NCI-H748 treated with DMSO at 0.1 percent for 48 hours (cell line): ENCODE measurements at regions not wholly inside any gene's neighbourhood (a gene's known extent, or its start where the extent isn't known, plus 50 kb on each side); places are given as distances from the start of the nearest gene placed in this dataset.

Experiments
- DNase-seq: peaks from one replicate; lab custom pipeline; 2025; lab: John Stamatoyannopoulos, UW

DNA sequence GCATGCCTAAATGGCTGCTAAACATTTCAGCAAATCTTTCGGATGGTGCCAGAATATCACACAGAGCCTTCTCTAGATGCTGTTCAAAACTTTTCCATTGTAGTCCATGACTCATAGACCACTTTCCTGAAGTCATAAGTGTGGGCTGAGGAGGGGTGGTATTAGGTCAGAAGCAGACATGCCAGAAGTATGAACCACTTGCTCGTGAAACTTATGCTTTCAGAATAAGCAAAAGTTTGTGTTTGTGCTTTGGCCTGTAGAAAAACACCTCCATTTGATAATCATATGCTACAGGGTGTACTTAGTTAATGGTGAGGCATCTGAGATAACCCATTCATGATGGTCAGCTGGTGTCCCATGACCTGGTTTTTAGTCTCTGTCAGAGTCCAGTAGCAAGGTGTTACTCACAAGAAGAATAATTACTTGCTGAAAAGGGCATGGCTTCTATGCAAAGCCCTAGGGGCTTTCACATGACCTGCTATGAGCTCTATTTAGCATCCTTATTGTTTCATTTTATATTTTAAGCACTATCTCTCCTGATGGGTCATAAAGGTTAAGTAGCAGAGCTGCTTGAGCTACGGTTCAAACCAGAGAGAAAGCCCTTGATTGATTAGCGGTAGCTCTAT, 183.1 kb upstream of the IVNS1ABP start:
- no peak for DNase-seq

DNA sequence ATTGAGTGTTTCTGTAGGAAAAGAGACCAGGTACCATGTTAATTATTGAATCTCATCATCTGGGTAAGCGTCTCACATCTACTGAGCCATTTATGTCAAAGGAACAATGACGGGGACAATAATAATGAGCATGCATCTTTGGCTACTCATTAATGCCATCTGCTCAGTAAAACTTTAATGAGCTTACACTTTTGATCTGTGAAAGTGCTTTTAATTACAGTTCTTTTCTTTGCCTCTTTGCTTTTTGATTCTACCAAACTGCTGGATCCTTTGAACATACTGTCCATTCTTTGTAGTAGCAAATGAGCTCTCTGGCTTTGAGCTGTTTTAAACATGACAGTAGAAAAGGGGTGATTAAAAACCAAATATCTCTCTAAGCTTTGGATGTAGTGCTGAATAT, 181.2 kb upstream of the IVNS1ABP start:
- DNase-seq, result no peak

DNA sequence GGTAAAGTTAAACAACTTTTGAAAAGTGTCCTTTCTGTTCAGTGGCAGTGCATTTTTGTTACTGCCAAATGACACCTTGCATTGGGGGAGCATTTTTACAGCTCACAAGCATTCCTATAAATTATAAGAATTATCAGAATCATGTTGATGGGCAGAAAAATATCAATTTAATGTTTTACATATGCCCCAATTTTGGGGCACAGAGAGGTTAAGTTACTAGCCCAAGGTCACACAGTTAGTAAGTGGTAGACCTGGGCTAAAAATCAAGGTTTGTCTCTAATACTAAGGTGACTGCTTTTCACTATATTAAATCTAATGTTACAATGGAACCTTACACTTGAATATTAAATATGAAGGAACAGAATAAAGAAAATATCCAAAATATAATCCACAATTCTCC, 180.1 kb upstream of the IVNS1ABP start:
- DNase-seq, result no peak

DNA sequence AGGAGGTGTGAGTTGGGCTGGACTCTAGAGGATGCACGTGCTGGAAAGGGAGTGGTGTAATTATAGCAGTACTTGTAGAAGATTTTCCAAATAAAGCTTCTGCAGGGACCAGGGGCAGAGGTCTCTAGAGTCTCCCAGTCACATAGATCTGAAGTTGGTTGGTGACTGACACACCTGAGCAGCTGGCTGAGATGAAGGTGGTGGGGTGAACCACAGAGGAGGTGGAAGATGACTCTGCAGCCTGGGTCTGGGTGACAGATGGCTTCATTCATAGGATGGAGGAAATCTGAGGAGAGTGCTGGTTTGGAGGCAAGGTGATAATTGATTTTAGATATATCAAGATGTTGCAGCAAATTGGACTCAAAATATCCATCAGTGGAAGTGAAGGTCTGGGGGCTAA, 178.9 kb upstream of the IVNS1ABP start:
- no peak for DNase-seq

DNA sequence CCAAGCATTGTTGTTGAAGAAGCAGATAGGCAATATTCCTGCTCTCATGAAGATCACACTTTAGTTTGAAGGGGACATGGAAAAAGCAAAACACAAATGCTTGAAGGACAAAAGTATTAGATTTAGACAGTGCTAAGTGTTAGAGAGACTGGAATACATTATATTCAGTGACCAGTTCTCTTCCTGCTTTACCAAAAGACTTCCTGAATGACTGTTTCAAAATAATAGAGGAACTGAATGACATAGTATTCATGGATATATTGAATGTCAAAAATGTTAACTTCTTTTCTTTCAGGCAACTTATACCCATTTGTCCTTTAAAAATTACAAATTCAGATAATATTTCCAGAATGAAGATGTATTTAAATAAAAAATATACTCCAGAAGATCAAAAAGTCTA, 178.0 kb upstream of the IVNS1ABP start:
- no peak for DNase-seq

DNA sequence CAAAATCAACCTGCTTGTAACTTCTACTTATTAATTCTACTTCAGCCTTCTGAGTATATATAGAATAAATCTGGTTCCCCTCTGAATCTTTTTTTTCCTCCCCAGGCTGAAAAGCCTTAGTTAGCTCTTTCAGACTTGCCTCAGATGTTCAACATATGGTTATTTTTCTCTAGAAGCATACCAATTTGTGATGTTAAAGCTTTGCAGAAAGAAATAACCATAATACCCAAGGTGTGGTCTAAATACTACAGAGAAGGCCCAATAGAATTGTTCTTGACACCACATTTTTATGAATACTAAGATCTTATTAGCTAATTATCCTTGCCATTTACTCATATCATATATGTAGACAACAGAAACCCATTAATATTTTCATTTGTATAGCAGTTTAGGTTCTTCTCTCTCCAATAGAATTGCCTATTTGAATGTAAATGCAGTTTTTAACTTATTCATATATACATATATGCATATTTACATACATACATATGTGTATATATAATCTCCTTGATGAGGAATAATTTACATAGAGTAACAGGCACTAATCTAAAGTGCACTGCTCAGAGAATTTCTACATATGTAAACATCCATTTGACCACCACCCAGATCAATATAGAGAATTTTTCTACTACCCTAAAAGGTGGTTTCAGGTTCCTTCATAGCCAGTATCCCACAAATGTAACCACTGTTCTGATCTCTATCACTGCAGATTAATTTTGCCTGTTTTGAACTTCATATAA, 175.2 kb upstream of the IVNS1ABP start:
- no peak for DNase-seq

DNA sequence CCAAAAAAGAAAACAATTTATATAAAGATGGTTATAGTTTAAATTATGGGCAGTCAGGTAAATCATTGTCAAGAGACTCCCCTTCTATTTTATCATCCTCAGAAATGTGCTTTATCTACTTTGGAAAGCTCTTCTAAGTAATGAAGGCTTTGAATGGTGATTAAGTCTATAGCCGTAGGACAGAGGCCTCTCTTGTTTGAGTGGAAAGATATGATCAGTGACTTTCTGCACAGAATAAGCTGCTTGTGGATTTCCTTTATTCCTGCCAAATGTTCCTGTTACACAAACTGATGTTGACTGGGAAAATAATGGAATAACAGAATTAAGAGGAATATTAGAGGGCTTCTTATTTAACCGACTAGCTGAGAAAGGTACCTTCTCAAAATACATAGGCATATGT, 174.6 kb upstream of the IVNS1ABP start:
- DNase-seq, result no peak

DNA sequence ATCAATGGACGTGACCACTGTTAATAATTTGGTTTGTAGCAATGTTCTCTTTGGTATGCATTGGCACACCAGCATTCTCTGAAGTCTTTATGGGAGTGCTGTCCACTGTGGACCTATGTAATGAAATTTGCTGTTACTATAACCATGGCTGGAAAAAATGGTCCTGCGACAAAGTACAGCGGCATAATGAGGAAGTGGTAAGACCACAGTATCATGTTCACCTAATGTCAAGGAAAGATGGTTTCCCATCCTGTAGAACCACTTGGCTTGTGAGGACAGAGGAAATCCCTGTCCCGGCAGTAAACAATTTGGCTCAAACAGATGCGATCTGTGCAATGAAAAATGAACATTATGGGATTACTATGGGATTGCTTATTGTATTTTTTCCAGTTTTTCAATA, 173.9 kb upstream of the IVNS1ABP start:
- DNase-seq, result no peak

DNA sequence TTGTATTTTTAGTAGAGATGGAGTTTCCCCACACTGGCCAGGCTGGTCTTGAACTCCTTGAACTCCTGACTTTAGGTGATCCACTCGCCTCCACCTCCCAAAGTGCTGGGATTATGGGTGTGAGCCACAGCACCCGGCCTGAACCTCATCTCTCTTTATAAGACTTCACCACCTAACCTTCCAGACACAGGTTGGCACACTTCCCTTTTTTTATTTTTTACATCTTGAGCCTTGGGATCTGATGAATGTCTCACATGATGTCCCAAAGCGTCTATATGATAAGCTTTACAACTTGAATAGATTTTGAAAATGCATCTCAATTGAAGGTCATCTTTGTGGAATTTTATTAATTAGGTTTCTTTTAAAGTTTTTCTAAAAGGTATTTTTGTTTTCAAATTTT, 172.4 kb upstream of the IVNS1ABP start:
- DNase-seq, result no peak

DNA sequence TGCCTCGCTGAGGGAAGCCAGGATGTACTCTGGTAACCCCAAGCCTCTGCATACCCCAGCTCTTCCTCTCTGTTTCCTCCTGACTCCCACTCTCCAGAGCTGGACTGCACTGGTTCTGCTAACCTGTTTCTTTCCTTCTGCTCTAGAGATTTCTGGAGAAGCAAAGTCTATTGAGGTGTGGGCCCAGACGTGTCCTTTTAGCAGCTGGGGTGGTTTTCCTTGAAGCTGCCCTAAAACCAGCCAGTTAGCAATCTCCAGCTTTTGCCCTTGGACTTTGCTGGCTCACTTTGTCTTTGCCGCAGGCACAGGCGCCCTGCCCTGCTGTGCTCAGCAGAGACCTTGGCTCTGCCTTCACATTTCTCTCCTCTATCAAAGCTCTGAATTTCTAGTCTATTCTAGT, 171.8 kb upstream of the IVNS1ABP start:
- no peak for DNase-seq

DNA sequence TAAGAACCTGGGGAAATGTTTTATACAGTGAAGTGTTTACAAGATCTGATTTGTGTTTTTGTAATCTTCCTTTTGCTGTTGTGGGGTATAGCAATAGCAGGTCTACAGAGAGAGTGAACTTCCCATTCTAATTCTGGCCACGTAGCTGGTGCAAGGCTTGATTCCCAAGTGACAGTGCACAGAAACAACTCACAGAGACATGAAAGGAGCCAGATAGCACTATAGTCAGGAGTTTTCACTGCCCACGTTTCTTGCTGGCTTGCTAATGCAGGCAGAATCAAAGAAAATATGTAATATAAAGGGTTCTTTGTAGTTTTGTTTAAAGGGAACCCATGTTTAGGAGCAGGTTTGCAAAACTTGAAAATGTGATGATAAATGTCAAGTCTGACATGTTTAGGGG, 170.9 kb upstream of the IVNS1ABP start:
- DNase-seq, result no peak

DNA sequence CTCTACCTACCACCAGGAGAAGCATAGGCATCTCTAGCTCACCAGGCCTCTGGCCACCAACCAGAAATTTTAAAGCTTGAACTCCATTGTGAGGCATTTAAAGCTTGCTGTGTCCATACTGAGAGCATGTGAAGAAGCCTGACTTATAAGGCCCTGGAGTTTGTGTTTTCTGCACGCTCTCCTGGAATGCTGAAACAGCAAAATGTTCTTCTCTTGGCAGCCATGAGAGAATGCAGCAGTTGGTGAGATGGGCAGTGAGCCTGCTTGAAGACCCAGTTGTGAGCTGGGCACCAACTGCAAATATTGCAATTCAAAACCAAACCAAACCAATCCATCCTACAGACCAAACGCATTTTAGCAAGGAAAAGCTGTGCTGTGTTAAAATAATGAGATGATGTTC, 170.0 kb upstream of the IVNS1ABP start:
- DNase-seq, result no peak

DNA sequence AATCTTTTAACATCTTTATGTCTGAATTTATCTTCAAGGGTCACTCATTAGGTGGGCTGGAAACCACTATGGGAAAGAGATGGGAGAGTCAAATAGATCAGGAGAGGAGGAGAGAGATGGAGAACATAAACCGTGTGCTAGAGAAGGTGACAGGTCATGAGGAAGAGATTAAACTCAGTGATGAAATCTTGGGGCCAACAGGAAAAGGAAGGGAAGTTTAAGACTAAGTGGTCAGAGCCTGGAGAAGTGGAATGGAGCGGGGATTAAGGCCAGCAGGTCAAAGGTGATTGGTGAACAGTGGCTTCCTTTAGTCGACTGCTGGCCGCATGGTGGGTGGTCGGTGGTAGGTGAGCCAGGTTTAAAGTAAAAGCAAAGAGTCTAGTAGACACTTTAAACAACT, 169.3 kb upstream of the IVNS1ABP start:
- no peak for DNase-seq

DNA sequence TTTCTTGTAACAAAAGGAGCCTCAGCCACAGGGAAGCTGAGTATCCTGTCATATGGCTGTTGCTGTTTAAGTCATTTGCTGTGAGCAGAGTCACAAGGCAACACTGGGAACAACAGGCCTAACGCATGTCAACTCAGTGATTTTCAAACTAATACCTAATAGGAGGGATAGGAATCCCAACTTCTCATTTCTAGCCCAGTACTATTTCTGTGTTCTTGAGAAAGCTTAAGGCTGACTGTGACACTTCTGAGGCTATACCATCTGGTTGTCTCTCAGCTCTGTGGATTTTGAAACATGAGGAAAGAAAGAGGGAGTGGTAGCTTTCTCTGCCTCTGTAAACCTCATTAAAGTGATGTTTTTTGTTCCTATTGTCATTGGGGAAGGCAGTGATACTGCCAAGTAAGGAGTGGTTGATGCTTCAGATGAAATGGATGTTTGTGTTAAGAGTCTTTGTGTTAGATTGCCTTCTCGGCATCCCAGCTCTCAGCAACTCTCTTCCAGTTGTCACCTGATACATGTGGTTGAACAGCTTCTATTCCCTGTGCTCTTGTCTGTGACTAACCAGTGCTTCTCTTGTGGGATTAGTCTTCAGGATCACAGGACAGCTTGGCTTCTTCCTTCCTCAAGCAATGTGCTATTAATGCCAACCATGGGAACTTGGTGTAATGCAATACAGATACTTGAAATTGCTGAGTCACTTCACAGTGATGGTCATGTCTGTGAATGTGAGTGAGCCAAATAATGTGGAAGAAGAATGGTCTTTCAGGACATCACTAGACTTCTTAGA, 166.8 kb upstream of the IVNS1ABP start:
- DNase-seq, result peak; percentile 51

DNA sequence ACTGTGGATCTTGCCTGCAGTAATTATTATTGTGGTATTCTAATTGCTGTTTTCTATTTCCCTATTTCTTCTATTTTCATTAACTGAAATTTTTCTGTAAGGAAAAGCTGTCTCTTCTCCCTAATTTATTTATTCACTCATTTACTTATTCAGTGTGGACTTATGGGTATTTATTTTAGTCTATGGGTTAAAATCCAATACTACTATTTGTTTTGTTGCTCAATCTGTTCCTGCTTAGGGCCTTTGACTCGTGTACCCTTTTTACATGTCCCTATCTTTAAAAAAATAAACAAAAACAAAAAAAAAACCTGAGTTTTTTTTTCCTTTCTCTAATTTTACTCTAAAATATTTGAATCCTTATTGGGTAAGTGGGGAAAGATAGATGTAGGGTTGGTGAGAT, 166.2 kb upstream of the IVNS1ABP start:
- no peak for DNase-seq

DNA sequence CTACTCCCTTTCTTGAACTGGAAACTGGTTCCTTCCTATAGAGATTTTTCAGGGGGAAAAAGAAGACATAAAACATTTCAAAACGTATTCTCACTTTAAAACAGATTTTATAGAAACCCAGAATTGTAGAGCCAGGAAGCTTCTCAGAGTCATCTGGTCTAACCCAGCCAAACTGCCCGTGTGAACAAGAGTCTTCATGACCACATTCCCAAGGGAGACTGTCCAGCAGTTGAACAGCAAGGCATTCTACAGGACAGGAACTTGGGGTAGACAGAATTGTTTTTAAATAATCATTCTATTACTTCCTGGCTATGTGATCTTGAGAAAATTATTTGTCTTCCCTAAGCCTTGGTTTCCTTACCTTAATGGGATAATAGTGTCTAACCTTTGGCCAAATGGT, 163.5 kb upstream of the IVNS1ABP start:
- DNase-seq, result no peak

DNA sequence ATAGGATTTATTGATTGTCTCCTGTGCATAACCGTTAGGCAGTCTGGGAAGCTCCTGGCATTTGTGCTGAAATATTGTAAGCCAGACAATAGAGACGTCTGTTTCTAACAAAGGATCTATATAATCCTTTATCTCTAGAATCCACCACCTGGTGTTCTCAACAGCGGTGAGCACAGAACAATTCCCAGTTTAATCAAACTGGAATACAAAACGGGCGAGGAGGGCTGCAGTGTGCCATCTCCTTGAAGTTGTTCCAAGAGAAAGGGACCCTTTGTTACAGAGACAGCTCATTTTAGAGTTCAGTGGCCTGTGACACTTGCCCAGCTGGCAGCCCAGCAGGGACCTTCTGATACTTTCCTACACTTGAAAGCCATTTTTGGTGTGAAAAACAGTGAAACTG, 162.8 kb upstream of the IVNS1ABP start:
- DNase-seq, result peak; percentile 58

DNA sequence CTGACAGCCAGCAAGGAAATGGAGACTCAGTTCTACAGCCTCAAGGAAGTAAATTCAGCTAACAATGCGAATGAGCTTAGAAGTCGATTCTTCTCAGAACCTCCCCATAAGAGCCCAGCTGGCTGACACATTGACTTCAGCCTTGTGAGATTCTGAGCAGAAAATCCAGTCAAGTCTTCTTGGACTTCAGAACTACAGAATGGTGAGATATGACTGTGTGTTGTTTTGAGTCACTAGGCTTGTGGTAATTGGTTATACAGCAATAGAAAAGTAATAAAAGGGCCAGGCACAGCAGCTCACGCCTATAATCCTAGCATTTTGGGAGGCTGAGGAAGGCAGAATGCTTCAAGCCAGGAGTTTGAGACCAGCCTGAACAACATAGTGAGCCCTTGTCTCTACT, 161.8 kb upstream of the IVNS1ABP start:
- DNase-seq, result no peak

DNA sequence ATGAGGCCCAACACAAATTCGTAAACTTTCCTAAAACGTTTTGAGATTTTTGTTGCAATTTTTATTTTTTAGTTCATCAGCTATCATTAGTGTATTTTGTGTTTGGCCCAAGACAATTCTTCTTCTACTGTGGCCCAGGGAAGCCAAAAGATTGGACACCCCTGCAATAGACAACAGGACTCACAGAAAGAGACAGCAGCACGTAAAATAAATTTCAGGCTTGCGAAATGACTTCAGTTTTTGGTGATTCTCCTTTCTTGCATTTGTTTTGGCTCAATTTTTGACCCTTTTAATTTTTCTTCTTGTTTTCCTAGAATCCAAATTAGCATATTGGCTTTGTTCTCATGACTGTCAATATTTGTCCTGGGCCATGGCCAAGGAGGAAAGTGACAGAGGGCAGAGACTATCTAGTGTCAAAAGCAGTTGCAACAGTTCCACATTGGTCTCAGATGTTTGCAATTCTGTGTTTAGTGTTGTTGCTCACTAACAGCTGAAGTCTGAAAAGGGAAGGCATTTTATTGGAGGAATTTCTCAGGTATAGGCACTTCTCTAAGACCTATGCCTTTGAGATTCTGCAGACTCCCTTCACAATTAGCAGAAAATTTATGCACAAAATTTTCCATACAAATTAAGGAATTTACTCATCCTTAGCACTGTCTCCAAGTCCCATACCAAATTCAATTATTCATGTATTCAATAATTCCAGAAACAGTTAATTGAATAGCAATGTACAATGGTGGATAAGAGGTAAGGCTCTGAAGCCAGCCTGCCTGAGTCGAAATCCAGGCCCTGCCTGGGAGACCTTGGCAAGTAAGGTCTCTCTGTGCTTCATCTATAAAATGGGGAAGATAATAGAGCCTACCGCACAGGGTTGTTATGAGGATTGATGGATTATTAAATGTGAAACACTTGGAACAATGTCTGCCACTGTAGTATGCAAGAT, 160.9 kb upstream of the IVNS1ABP start:
- DNase-seq, result peak; percentile 15

DNA sequence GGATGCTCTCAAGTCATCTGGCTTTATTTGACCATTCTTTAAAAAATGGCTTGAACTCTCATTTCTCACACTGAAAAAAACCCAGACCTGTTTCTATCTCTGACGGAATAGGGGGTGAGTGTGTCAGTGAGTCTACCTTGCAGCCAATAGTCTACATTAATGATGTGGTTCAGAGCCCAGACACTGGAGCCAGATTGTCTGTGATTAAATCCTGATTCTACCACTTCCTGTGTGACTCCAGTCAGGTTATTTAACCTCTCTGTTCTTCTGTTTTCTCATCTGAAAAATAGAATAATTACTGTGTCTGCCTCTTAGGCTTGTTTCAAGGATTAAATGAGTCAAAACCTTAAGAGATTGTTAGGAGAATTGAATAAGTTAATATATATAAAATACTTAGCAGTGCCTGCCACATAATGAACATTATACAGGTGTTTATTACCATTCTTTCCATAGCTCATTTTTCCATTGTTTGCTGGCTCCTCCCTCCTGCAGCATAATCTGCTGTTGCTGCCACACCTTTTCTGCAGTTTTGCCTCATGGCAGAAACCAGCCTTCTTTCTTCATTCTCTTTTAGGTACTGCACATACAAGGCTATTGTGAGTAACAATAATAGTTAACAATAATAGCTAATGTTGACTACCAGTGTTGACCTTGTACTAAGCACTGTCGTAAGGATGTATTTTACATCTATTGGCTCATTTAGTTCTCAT, 157.6 kb upstream of the IVNS1ABP start:
- DNase-seq, result no peak

DNA sequence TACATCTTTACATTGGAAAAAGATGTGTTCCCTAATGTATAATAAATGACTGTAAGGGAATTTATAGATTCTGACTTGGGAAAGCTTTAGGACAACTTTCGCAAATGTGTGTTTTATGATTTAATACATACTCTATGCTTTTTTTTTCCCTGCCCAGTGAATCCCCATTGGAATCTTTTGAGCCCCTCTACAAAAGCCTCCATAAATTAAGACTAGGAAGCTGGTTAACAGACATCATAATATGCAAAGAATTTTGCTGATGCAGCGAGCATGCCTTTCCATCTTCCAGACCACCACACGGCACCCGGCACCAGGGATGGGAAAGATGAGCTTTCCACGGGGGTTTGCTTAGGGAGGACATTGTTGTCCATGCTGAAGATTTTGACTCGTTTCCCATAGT, 156.1 kb upstream of the IVNS1ABP start:
- DNase-seq, result no peak

DNA sequence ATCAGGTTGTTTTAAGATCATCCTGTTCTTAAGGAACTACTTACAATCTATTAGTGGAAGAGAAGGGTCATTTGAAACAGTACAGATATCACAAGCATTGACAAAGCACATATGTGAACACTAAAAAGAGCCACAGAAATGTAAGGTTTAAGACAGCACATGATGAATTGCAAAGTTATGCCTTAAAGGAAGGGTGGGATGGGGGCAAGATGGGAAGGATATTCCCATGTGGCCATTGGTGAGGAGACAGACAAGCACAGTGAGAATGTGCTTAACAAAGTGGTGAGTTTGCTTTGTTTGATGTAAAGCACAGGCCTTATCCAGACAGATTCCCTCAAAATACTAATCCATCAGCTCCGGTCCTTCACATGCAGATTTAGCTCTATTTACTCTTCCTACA, 151.6 kb upstream of the IVNS1ABP start:
- DNase-seq, result no peak
